Activated CD4-positive, CD25-positive, alpha-beta regulatory T cell treated with anti-CD3 and anti-CD28 coated beads, Interleukin-2, amount 50 U/mL, for 16 hours (primary cell): ENCODE measurements at regions not wholly inside any gene's neighbourhood (a gene's known extent, or its start where the extent isn't known, plus 50 kb on each side); places are given as distances from the start of the nearest gene placed in this dataset.

Experiments
- DNase-seq: peaks from one replicate; pipeline ENCODE4 v3.0.0-alpha.2; 2020; ENCODE audit warnings: low read depth, low spot score

GRCh38 chr7:35501681-35502080, 193.3 kb downstream of the HERPUD2 start:
- no peak for DNase-seq

- no peak for DNase-seq
Measured at GRCh38 chr7:35499226-35499625, 195.7 kb downstream of the HERPUD2 start.

GRCh38 chr7:35498416-35498815, 196.5 kb downstream of the HERPUD2 start:
- DNase-seq: no peak

- DNase-seq: no peak
Measured at GRCh38 chr7:35495844-35496243, 199.1 kb downstream of the HERPUD2 start.

GRCh38 chr7:35495377-35495776, 199.6 kb downstream of the HERPUD2 start:
- no peak for DNase-seq

- DNase-seq: no peak
Measured at GRCh38 chr7:35494407-35494806, 200.5 kb downstream of the HERPUD2 start.

GRCh38 chr7:35492451-35493175, 202.3 kb downstream of the HERPUD2 start:
- no peak for DNase-seq

GRCh38 chr7:35491233-35491632, 203.7 kb downstream of the HERPUD2 start:
- no peak for DNase-seq

- no peak for DNase-seq
Measured at GRCh38 chr7:35487841-35488240, 207.1 kb downstream of the HERPUD2 start.

GRCh38 chr7:35487402-35487801, 207.5 kb downstream of the HERPUD2 start:
- no peak for DNase-seq

- no peak for DNase-seq
Measured at GRCh38 chr7:35485436-35485835, 209.5 kb downstream of the HERPUD2 start.

GRCh38 chr7:35483568-35483967, 211.4 kb downstream of the HERPUD2 start:
- DNase-seq: no peak

- no peak for DNase-seq
Measured at GRCh38 chr7:35482231-35482630, 212.7 kb downstream of the HERPUD2 start.

GRCh38 chr7:35480806-35481205, 214.1 kb downstream of the HERPUD2 start:
- no peak for DNase-seq

- DNase-seq: no peak
Measured at GRCh38 chr7:35477609-35478008, 217.3 kb downstream of the HERPUD2 start.

GRCh38 chr7:35474100-35474499, 220.2 kb upstream of the TBX20 start:
- no peak for DNase-seq

GRCh38 chr7:35468606-35469005, 214.7 kb upstream of the TBX20 start:
- DNase-seq: no peak

GRCh38 chr7:35467456-35467978, 213.6 kb upstream of the TBX20 start:
- DNase-seq: no peak

GRCh38 chr7:35465791-35466336, 212.0 kb upstream of the TBX20 start:
- DNase-seq: no peak

- DNase-seq: no peak
Measured at GRCh38 chr7:35463751-35464150, 209.9 kb upstream of the TBX20 start.

GRCh38 chr7:35463176-35463700, 209.3 kb upstream of the TBX20 start:
- no peak for DNase-seq

GRCh38 chr7:35454575-35455385, 200.9 kb upstream of the TBX20 start:
- no peak for DNase-seq
